Esophagus mucosa (tissue), 1 donor: ENCODE measurements at regions not wholly inside any gene's neighbourhood (a gene's known extent, or its start where the extent isn't known, plus 50 kb on each side); places are given as distances from the start of the nearest gene placed in this dataset.
"Not testable (repeated sequence)": the region's sequence is repeated elsewhere in the genome, so short reads cannot be mapped to it uniquely, and the experiment has no call there.

Source experiments
- ATAC-seq: fragments of 200-7000 bp; cut with Tn5 transposase; one replicate; pipeline ENCODE4 v1.9.1; 2020
- donor health status: DM: yes; HTN: yes; CAD: no.

DNA sequence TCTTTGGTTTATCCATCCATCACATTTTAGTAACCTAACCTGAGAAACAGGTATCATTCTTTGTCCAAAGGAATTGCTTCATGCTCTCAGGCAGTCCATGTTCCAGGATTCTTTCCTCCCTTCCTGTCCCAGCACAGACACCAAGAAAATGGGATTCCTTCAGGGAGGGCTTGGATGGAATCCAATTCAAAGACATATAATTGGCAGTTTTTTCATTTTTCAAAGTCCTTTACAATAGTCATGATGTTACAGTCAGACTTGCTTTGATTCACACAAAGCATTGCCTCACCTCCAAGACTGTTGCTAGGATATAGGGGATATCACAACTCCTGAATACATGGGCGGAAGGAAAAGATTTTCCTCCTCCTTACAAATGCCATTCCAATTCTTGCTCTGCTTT, 241.4 kb upstream of the ACVR2A start:
- ATAC-seq = peak; percentile 84

DNA sequence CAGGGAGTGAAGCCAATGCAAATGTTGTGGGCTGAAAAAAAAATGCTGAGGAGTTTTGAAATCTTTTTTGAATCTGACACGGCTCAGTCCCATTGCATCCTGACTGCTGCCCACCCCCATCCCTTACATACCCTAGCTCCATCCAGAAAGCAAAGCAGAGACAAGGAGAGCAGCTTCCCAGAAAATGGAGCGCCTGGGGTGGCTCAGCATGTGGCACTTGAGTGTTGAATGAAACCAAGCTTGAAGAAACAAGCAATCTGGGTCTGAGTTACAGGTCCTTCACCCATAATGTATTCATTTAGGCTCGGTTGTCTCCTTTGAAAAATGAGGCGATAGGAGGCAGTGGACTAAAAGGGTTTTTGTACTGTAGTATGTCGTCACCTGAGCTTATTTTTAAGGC, 244.2 kb upstream of the ACVR2A start:
- no peak for ATAC-seq

DNA sequence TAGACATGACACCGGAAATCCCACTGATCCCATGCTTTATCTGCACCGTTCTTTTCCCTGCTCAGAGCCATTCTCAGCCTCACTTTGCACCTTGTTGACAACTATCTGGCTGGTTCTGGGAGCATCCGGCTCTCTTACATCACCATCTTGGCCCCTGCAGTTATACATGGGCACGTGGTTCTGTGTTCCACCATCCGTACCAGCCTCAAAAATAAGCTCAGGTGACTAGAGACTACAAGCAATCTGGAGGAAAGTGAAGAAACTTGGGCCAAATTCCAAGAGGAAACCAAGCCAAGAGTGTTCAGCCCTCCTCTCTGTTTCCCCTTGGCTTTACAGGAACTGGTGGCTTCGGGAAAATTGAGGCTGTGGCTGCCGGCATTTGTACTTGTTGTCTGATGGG, 244.6 kb upstream of the ACVR2A start:
- no peak for ATAC-seq

DNA sequence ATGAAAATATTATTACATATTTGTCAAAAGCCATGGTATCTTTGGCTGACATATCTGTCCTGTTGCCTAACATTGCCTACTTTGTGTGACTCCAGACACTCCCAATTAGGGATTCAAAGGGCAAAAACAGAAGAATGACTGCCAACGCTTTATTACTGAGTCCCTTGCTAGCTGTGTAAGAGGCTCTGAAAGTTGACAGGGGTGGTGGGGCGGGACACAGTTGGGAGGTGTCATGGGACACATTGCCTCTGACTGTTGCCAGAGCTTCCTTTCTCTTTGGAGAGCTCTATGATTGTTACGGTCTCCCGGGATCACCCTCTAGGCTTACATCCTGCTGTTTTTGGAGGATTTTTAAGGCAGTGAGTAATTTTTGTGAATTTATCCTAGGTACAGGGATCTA, 249.6 kb upstream of the ACVR2A start:
- ATAC-seq = no peak

DNA sequence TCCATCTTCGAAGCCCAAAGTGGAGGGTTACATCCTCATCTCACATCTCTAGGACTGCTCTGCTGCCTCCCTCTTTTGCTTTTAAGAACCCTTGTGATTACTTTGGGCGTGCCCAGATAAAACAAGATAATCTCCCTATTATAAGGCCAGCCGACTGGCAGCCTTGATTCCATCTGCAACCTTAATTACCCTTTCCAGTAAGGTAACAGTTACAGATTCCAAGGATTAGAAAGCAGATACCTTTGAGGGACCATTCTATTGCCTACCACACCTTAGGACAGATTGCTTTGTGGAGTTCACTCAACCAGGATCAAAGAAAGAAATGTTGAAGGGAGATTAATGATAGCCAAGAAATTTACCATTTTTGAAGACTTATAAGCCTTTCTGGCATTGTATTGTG, 250.8 kb upstream of the ACVR2A start:
- no peak for ATAC-seq

DNA sequence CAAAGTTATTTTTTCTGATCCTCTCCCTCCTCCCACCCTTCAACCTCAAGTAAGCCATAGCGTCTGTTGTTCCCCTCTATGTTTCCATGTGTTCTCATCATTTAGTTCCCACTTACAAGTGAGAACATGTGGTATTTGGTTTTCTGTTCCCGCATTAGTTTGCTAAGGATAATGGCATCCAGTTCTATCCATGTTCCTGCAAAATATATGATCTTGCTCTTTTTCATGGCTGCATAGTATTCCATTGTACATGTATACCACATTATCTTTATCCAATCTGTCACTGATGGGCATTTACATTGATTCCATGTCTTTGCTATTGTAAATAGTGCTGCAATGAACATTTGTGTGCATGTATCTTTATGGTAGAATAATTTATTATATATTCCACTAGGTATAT, 252.0 kb upstream of the ACVR2A start:
- not testable (repeated sequence) for ATAC-seq

DNA sequence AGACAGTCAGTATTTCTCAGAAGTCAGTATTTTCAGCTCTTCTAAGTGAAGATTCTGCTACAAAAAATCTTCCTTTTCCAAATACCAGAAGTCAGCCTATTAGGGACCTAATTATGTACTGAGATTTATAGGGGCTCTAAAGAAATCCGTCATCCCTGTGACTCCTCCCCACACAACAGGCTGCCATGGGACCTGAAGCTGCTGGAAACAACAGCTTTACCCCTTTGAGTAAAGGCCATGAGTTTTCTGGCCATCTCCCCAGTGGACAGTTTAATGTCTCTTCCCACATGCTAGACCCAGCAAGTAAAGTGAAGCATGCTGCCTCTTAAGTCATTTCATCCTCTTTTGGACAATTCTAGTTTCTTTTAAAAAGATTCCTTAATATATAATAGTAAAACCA, 255.7 kb upstream of the ACVR2A start:
- ATAC-seq = no peak

DNA sequence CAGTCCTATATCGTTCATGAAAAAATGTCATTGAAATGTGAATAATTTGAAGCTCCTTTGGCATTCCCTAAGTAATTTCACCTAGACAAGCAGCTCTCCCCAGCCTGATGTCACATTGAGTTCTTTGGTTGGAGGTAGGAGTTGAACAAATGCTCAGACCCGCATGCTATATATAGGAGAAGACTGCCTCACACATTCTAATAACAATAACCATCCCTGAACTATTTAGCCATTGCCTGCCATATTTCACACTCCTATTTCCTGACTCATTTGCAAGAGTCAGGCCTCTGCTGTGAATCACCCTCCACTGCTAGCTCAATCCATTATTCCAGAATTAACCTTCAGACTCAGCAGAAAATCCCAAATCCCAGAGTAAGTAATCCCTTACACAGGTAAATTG, 256.6 kb upstream of the ACVR2A start:
- ATAC-seq = peak; percentile 66

DNA sequence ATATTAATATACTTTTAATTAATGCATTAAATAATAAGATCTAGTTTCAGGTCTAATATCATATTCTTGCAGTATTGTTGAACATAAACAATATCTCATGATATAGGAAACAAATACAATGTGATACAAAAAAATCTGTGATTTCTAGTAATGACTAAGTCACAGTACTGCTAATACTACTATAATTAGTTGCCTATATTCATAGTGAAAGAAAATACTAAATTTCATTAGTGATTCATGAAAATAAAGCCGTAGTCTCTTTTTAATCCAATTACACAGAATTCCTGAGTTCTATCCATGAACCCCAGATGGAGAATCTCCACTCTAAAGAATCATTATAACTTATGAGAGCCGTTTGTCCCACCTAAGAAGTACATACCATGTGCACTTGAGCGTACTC, 266.3 kb upstream of the ACVR2A start:
- ATAC-seq = no peak

DNA sequence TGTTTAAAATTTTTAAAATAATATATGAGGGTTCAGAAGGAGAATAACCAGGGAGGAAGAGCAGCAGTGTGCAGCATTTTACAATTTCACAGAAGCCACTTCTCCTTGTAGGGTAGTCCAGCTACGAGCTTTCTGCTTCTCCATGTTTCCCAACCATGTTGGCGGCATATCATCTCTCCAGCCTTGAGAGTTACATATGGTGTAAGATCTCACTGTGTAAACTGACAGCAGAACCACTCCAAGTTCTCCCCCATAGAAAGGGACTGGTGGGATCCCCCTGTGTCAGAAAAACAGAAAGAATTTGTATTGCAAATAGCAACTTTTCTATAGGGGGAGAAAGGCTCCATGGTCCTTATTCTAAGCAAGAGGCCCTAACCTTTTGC, 266.8 kb upstream of the ACVR2A start:
- ATAC-seq = no peak

DNA sequence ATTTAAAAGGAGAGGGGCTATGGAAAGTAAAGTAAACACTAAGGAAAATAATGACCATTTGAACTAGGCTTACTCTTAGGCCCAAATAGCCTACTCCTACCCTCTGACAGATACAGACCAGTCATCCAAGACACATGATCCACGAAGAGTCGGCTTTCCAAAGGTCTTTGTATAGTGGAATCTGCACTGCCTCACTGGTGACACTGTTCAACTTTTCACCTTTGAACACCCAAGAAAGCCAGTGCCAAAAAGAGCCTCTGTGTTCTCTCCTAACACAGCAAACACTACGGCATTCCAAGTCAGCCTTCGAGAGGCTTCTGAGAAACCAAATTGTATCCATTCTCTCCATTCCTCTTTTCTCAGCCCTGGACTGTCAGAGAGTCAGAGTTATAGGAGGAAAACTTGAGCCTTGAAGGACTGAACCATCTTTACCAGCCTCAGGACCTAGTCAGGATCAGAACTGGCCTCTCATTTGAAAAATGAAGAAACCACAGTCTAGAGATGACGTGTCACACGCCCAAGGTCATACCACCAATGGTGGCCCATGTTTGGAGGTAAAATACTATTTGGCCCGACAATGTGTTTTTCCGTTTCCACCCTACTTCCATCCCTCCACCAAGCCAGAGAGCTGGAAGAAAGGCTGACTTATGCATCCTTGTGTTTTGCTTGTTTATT, 267.4 kb upstream of the ACVR2A start:
- no peak for ATAC-seq

DNA sequence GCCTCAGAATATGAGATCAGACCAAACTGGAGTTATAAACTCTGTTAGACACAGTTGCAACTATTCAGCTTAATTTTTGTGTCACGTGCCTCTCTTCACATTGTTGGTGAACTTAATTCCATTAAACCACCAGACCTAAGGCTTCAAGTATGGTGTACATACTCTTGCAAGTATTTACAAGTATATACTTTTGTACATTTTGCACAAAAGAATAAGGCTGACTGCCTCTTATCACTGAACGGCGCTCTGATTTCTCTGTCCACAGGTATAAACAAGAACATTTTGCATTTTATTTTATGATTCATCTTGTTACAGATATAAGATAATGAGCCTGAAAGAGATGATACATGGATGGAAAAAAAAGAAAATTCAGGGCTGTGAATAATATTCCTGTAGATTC, 269.7 kb upstream of the ACVR2A start:
- no peak for ATAC-seq

DNA sequence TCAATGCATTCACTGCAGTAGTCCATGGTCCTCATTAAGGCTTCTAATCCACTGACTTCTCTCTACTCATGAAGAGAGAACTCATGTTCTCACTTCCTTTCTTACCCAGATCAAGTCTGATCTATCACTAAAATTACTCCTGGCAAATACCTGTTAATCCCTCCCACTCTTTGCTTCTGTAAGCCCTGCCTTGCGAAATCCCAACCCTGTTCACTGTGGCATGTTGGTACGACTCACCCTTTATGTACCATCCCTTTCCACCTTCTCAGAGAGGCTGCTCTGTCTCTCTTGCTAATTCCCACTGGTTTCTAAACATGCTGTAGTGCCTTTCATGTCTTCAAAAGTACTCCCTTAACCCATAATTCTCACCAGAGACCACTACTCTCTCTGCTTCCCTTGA, 272.2 kb upstream of the ACVR2A start:
- ATAC-seq = peak; percentile 94

DNA sequence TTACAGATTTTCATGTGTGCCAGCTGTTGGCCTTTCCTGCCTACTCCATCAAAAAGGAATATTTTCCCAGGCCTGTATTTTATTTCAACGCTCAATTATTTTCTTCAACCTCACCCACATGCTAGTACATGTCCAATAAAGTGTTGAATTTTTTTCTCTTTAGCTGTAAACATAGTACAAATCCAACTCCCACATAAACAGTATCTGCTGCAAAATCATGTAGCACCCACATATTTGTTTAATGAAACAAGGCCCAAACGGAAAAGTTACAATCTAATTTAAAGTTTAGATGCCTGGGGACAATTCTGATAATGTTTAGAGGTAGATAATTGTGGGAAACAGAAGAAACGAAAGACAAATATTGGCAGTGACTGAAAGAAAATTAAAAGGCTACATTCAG, 275.4 kb upstream of the ACVR2A start:
- no peak for ATAC-seq

DNA sequence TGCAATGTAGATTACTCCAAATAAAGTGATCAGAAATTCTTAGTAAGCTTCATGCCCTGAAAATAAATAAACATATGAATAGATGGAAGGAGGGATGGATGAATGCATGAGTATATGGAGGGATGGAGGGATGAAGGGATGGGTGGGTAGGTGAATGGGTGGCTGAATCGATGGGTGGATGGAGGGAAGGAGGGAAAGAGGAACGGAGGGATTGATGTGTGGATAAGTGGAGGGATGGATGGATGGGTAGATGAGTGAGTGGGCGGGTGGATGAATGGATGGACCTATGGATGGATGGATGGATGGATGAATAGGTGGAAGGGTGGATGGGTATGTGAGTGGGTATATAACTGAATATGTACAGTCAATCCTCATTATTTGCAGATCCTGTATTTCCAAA, 276.7 kb upstream of the ACVR2A start:
- no peak for ATAC-seq

DNA sequence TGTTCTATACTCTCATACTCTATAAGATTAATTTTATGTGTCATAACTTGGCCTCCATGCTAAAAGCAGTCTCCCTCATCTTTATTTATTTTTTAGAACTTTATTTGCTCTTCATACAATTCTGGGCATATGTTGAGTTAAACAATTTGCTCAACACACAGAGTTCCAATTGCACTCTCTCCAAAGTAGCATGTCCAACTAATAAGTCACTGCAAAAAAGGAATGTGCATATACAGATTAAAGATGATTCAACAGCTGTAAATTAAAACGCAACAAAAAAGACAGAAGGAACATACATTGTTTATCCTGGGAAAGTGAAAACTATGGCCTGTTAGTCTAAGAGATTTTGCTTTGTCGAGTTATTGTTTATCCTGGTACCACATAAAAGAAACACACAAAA, 277.7 kb upstream of the ACVR2A start:
- no peak for ATAC-seq

DNA sequence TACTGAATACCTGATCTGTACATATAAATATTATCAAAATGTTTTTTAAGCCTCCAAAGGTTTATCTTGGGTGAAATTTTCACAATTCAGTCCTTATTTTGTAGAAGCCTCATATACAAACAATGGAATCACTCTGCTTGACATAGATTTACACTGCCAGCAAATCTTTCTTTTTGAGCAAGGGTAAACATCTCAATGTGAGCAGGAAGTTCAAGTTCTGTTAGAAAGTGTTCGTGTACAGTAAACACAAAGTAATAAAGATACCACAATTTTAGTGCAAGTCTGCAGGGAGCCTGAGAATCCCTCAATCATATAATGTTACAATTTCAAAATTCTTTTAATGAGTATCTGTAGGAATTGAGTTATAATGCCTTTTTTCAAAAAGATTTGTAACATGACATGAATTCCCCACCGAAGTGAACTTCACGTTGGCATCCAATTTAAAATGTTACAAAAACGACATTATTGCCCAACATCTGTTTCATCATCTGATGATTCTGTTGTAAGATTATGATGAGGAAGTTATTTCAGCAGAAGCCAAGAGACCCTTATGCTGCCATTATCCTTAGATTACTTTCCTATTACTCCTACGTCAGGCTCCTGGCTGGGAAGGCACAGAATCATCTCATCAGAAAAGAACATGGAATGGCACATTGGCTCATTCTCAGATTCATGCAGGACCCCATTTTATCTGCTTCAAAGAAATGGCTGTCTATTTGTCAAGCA, 283.9 kb upstream of the ACVR2A start:
- no peak for ATAC-seq

DNA sequence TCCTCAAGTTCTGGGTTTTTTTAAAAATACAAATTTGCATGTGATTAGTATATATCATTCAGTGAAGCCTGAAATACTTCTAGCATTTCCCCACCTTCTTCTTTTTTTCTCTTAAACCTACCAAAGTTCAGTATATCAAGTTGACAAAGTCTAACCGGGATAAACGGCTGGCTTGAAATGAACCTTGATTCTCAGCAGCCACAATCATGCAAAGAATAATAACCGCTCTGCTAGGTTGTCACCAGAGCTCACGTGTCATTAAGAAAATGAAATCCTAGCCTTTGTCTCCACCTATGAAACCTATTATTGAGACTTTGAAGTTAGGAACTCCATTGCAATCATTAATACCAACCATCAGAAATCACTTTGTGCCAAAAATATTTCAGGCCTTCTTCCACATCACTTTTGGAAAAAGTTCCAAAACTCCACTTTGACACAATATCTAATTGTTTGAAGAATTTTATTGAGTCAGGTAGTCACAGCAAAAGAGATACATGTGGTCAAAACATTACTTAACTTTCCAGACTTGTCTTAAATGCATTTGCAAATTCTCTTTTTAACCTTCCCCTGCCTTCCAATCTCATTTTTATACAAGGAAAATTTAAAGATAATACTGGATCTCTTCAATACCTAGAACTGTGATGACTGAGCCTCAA, 285.6 kb upstream of the ACVR2A start:
- no peak for ATAC-seq

DNA sequence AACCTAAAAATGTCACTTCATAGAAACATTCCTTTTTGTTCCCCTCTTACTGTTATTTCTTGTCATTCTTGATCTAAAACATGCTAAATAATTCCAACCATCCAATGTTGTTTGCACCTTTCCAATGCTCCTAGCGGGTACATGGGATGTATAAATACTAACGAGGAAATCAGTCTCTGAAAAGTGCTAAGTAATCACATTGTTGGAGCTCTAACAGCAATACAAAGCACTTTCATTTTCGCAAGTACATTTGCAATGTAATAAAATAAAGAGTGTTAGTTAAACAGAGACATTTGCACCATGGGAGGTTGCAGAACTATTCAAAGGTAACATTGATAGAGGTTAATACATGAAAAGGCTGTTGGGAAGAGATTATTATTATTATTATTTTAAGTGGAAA, 286.2 kb upstream of the ACVR2A start:
- ATAC-seq = no peak

DNA sequence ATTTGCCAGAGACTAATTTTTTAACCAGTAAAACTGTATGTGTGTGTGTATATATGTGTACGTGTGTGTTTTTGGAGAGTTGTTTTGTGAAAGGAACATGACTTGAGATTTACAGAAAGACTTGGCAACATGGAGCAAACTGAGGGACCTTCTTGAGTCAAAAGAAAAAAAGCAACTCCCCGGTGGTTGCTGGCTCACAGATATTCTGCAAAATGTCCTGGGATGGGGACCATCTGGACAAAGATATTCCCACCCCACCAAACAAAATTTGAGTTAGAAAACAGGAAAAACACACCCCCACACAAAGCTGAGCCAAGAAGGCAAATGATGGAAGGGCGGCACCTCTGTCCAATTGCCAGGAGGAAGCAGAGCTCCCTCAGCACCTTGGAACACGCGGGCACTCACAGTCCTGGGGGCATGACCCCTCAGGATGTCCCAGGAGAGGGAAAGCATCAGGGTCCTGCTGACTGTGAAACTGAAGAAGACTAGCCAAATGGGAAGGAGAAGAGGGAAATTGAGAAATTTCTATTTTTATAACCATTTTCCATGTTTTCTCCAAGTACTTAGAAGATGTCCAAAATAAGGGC, 290.2 kb upstream of the ACVR2A start:
- ATAC-seq = no peak

DNA sequence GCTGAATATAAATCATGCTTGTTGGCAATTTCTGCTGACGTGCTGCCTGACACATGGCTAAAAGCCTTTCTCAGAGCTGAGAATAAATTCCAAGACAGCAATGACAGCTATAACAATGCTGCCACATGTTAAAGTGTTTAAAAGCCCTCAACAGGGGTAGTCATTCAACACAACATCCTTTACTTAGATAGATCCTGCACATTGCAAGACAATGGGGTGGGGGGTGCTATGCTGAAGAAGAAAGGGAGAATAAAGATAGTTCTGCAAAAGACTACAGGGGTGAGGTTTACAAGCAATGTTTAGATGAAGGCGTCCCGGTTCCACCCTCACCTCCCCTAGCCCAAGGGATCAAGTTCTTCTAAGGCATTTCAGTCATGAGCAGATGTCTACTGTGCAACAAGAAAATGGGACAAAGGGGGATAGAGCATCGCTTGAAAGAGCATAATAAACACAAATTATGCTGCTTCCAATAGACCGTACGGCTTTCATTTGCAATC, 291.0 kb upstream of the ACVR2A start:
- no peak for ATAC-seq

DNA sequence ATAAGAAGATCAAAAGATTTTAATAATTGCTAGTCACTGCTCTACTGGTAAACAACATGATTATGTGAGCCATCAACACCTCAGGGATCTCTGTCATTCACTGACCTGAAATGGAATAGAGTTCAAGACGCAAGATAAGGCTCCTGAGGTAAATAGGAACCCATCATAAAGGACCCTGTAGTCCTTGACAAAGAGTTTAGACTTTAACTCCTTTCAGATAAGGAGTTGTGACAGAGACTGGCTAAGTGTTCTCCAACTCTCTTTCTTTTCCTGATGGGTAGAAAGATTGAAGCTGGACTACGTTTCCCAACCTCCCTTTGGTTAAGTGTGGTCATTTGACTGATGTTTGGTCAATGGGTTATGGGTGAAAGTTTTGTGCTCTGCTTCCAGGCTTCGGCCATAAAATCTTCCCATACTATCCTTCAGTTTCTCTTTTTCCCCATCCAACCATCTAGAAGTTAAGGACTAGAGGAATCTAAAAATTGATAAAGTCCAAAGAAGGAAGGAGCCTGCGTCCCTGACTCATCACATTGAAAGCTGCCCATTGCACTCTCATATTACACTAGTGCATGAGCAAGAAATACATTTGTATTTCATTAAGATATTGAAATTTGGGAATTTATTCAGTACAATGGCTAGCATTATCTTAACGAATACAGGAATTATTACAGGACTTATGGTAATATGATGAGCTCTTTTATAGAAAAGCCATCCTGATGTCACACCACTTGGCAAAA, 293.7 kb upstream of the ACVR2A start:
- ATAC-seq = no peak

DNA sequence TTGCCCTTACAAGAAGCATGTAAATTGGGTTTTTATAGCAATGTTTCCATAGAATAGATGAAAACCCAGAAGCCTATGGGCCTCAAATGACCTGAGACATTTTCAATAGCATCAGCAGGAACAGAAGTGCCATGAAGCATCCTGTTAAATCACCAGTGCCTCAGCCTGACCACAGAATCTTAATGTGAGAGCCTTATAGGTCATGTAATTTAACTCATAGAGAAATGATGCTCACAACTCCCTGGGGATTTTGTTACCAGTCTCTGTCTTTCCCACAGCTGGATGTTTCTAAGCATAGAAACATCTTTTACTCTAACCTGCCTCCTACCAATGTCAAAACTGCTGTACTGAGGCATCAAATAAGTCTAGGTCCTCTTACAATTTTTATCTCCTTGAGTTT, 295.8 kb upstream of the ACVR2A start:
- no peak for ATAC-seq
